SK-N-MC (cell line): ENCODE measurements at regions not wholly inside any gene's neighbourhood (a gene's known extent, or its start where the extent isn't known, plus 50 kb on each side); places are given as distances from the start of the nearest gene placed in this dataset.

Source experiments
- EZH2 ChIP-seq: fragments of 200-600 bp; sonication (generic); IDR thresholded peaks from one replicate; pipeline ENCODE4 v1.6.1; 2017; ENCODE audit warnings: antibody characterized with exemption
- FOXP2 ChIP-seq: optimal IDR thresholded peaks from 2 replicates; pipeline ENCODE3; 2011; ENCODE audit warnings: mild to moderate bottlenecking, moderate library complexity; ENCODE audit not compliant: insufficient read depth; ENCODE audit errors: extremely low read length, control extremely low read depth
- POLR2AphosphoS5 ChIP-seq: IDR thresholded peaks from 2 replicates; pipeline ENCODE4 v1.6.1; 2012; ENCODE audit warnings: mild to moderate bottlenecking, low read depth, low read length, borderline replicate concordance

DNA sequence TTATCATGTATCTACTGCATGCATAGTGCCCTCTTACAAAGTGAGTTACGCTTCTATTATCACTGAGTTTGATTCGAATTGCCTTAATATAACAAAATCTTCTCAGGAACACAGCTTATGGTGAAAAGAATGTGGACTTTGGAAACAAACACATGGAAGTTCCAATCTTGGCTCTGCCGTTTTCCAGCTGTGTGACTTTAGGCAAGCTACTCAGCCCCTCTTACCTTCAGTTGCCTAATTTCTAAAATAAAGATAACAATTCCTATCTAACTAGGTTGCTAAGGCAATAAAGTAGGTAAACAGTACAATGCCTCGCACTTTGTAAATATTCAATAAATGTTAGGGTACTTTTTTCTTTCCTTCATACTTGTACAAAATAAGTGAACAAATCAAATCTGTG is 104.0 kb upstream of the GRIA3 start:
- TF ChIP-seq POLR2AphosphoS5 (no peak), EZH2 (no peak), FOXP2 (no peak)
